H1 (cell line): ENCODE measurements at regions not wholly inside any gene's neighbourhood (a gene's known extent, or its start where the extent isn't known, plus 50 kb on each side); places are given as distances from the start of the nearest gene placed in this dataset.

Experiments
- CEBPB ChIP-seq: IDR thresholded peaks from 2 replicates; pipeline ENCODE4 v1.6.1; 2012; ENCODE audit warnings: low read depth, low read length
- CTCF ChIP-seq, 3 experiments: IDR thresholded peaks; 1 replicate in 2 of 3; 2 replicates in 1 of 3; pipeline versions ENCODE4 v1.5.1 to v1.6.1; 2011; ENCODE audit warnings: low read length in 3 of 3, mild to moderate bottlenecking in 3 of 3, inconsistent platforms in 2 of 3, low read depth in 1 of 3, moderate library complexity in 1 of 3; ENCODE audit not compliant: insufficient read depth in 1 of 3; ENCODE audit errors: control extremely low read depth in 1 of 3
- EGR1 ChIP-seq: IDR thresholded peaks from 2 replicates; pipeline ENCODE4 v1.6.1; 2011; ENCODE audit warnings: low read depth, low read length, borderline replicate concordance
- POLR2A ChIP-seq, 2 experiments: IDR thresholded peaks; 1 replicate in 1 of 2; 2 replicates in 1 of 2; pipeline ENCODE4 v1.6.1; 2011; ENCODE audit warnings: low read depth in 2 of 2, low read length in 2 of 2, mild to moderate bottlenecking in 2 of 2; ENCODE audit errors: control extremely low read depth in 1 of 2
- POLR2AphosphoS5 ChIP-seq: IDR thresholded peaks from 2 replicates; pipeline ENCODE4 v1.6.1; 2011; ENCODE audit warnings: low read depth, low read length
- RFX5 ChIP-seq: IDR thresholded peaks from 2 replicates; pipeline ENCODE4 v1.6.1; 2011; ENCODE audit warnings: low read depth, low read length, improper control_type of control experiment, borderline replicate concordance
- SIRT6 ChIP-seq: IDR thresholded peaks from one replicate; pipeline ENCODE4 v1.7.1; 2012; ENCODE audit warnings: low read length, inconsistent platforms
- TF ChIP-seq, protein P1 (sequence below): IDR thresholded peaks from 2 replicates; pipeline ENCODE4 v1.6.1; 2011; ENCODE audit warnings: low read length, improper control_type of control experiment
- TF ChIP-seq, protein P2 (sequence below): IDR thresholded peaks from 2 replicates; pipeline ENCODE4 v1.6.1; 2012; ENCODE audit warnings: inconsistent platforms

- TF ChIP-seq POLR2A (IDR thresholded peaks at IDR 0.05; ENCODE audit: control extremely low read depth in 1 of 2, low read depth in 2 of 2, low read length in 2 of 2) (no peak), POLR2AphosphoS5 (no peak), EGR1 (no peak), CTCF (IDR thresholded peaks at IDR 0.05; ENCODE audit: control extremely low read depth in 1 of 3, insufficient read depth in 1 of 3, low read depth in 1 of 3, low read length in 3 of 3) (no peak), CEBPB (no peak), RFX5 (no peak), SIRT6 (no peak)
- TF ChIP-seq, protein P1, sequence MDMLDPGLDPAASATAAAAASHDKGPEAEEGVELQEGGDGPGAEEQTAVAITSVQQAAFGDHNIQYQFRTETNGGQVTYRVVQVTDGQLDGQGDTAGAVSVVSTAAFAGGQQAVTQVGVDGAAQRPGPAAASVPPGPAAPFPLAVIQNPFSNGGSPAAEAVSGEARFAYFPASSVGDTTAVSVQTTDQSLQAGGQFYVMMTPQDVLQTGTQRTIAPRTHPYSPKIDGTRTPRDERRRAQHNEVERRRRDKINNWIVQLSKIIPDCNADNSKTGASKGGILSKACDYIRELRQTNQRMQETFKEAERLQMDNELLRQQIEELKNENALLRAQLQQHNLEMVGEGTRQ, result no peak
- TF ChIP-seq, protein P2, sequence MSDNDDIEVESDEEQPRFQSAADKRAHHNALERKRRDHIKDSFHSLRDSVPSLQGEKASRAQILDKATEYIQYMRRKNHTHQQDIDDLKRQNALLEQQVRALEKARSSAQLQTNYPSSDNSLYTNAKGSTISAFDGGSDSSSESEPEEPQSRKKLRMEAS, result no peak
These were observed 193.5 kb upstream of the SP8 start for GRCh38 chr7:20980232-20980631.
